ENCODE measurements at regions not wholly inside any gene's neighbourhood (a gene's known extent, or its start where the extent isn't known, plus 50 kb on each side); places are given as distances from the start of the nearest gene placed in this dataset.

- no peak for DNase-seq
These were observed 124.8 kb upstream of the TMEM72 start for GRCh38 chr10:44786286-44786850.

GRCh38 chr10:44787480-44788075 lies 123.6 kb upstream of the TMEM72 start:
- no peak for DNase-seq

- no peak for DNase-seq
These were observed 122.7 kb upstream of the TMEM72 start for GRCh38 chr10:44788147-44789129.

GRCh38 chr10:44792119-44792775 lies 118.9 kb upstream of the TMEM72 start:
- no peak for DNase-seq

GRCh38 chr10:44799966-44800365 lies 111.2 kb upstream of the TMEM72 start:
- DNase-seq: no peak

- DNase-seq: no peak
These were observed 109.5 kb upstream of the TMEM72 start for GRCh38 chr10:44801383-44802327.

- DNase-seq: no peak
These were observed 107.3 kb upstream of the TMEM72 start for GRCh38 chr10:44803862-44804261.

GRCh38 chr10:44804661-44805060 lies 106.5 kb upstream of the TMEM72 start:
- DNase-seq: no peak

- no peak for DNase-seq
These were observed 105.5 kb upstream of the TMEM72 start for GRCh38 chr10:44805466-44806210.

GRCh38 chr10:44806950-44807349 lies 104.2 kb upstream of the TMEM72 start:
- no peak for DNase-seq

GRCh38 chr10:44807451-44807850 lies 103.7 kb upstream of the TMEM72 start:
- no peak for DNase-seq

- DNase-seq: no peak
These were observed 101.5 kb upstream of the TMEM72 start for GRCh38 chr10:44809647-44810046.

- DNase-seq: no peak
These were observed 100.1 kb upstream of the TMEM72 start for GRCh38 chr10:44811072-44811471.

- no peak for DNase-seq
These were observed 97.9 kb upstream of the TMEM72 start for GRCh38 chr10:44813201-44813600.

GRCh38 chr10:44814929-44815328 lies 96.2 kb upstream of the TMEM72 start:
- no peak for DNase-seq

- no peak for DNase-seq
These were observed 93.0 kb upstream of the TMEM72 start for GRCh38 chr10:44818041-44818649.

GRCh38 chr10:44818701-44819127 lies 92.4 kb upstream of the TMEM72 start:
- no peak for DNase-seq

GRCh38 chr10:44820094-44820493 lies 91.0 kb upstream of the TMEM72 start:
- DNase-seq: no peak

- no peak for DNase-seq
These were observed 89.8 kb upstream of the TMEM72 start for GRCh38 chr10:44821290-44821689.

- DNase-seq: no peak
These were observed 88.8 kb upstream of the TMEM72 start for GRCh38 chr10:44822349-44822748.

- no peak for DNase-seq
These were observed 88.2 kb upstream of the TMEM72 start for GRCh38 chr10:44822966-44823365.

All from GOT3 (cell line).